ENCODE measurements at regions not wholly inside any gene's neighbourhood (a gene's known extent, or its start where the extent isn't known, plus 50 kb on each side); places are given as distances from the start of the nearest gene placed in this dataset.
A peak's percentile ranks its signal among the peaks of the same experiment; 100 is the strongest.

- DNase-seq (ENCODE audit: low read depth), result peak; percentile 90
- H3K4me3 ChIP-seq (ENCODE audit: low read depth, low read length), result no peak overlapping the region
- no peak for TF ChIP-seq CTCF (conservative IDR thresholded peaks at IDR 0.05; ENCODE audit: low read depth, low read length)
Observed at GRCh38 chr6:100175814-100176310, 181.8 kb upstream of the MCHR2 start.

- no peak overlapping the region for H3K4me3 ChIP-seq (ENCODE audit: low read depth, low read length)
- DNase-seq (ENCODE audit: low read depth), result no peak
- no peak for TF ChIP-seq CTCF (conservative IDR thresholded peaks at IDR 0.05; ENCODE audit: low read depth, low read length)
Observed at GRCh38 chr6:100173211-100173610, 179.2 kb upstream of the MCHR2 start.

- no peak for DNase-seq (ENCODE audit: low read depth)
- no peak for TF ChIP-seq CTCF (conservative IDR thresholded peaks at IDR 0.05; ENCODE audit: low read depth, low read length)
- no peak overlapping the region for H3K4me3 ChIP-seq (ENCODE audit: low read depth, low read length)
Observed at GRCh38 chr6:100172322-100172713, 178.3 kb upstream of the MCHR2 start.

DNA sequence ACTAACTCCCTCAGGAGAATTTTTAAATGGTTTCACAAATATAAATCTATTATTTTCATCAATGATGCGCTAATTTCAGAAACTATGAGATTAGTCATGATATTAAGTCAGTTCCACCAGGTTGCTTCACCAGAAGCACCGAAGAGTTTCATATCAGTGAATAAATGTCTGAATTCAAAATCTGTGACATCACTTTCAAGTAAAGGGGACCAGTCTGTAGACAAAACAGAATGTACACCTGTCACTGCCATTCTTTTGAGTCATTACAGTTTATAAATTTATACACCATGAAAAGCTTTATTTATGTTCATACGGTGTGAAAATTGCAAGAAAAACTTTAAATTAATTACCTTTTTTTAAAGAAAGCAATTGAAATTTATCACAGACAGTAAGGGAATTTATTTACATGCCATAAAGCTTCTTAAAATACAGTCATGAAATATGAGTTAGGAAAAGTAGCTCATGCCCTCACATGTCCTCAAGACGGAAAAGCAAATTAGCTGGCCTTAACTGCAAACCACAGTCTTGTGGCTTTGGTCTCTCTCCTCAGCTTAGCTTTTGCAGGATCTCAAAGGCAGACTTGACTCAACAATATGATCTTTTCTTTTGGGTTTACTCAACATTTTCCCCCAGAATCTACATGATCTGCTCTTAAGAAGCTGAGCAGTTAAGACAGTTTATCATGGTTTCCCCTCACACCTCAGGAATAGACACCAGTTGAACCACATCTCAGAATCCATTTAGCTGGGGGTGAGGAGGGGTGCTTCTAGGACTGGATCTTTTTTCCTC, 177.7 kb upstream of the MCHR2 start:
- TF ChIP-seq CTCF (conservative IDR thresholded peaks at IDR 0.05; ENCODE audit: low read depth, low read length), result no peak
- peak; percentile 38 for DNase-seq (ENCODE audit: low read depth)

DNA sequence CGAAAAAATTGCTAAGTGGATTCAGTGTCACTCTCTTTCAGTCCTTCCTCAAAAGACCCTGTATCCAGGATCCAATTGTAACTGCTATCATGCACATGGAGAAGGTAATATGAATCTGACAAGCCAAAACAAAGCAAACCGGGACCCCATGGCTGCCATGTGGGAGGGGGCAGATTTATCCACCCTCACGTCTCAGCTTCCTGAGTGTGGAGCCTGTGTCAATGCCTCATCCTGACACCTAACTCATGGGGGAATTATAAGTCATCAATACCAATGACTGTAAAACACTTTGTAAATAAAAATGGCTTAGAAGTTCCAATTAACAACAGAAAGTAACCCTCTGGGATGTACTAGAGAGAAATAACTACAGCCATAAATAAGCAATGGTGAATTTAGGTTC, 174.1 kb upstream of the MCHR2 start:
- no peak for TF ChIP-seq CTCF (conservative IDR thresholded peaks at IDR 0.05; ENCODE audit: low read depth, low read length)
- DNase-seq (ENCODE audit: low read depth), result no peak
- H3K4me3 ChIP-seq (ENCODE audit: low read depth, low read length), result no peak overlapping the region

More for the DNA sequence above, 177.7 kb upstream of the MCHR2 start:
- H3K4me3 ChIP-seq (ENCODE audit: low read depth, low read length), result no peak overlapping the region

DNA sequence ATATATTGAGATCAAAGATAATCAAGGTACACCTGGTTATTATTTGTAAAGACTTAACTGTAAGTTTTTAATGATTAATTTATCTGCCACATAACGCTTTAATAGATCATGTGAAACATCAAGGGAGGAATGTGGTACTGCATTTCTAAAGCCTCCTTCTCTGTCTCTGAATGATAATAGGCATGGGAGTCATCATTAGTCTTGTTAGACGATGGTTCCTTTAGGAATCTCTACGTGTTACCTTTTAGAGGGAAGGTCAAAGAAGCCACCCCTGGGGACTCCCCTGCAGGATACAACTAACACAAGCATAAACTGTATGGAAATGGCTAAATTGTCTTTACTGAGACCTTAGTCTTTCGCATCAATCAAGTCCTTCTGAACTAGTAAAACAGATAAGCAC, 173.6 kb upstream of the MCHR2 start:
- H3K4me3 ChIP-seq (ENCODE audit: low read depth, low read length), result no peak overlapping the region

More for the DNA sequence above, 173.6 kb upstream of the MCHR2 start:
- TF ChIP-seq CTCF (conservative IDR thresholded peaks at IDR 0.05; ENCODE audit: low read depth, low read length), result no peak
- DNase-seq (ENCODE audit: low read depth), result no peak

Data from choroid plexus epithelial cell (primary cell).